Gastroesophageal sphincter (tissue), 4 donors: ENCODE measurements at regions not wholly inside any gene's neighbourhood (a gene's known extent, or its start where the extent isn't known, plus 50 kb on each side); places are given as distances from the start of the nearest gene placed in this dataset.
"Not testable (repeated sequence)": the region's sequence is repeated elsewhere in the genome, so short reads cannot be mapped to it uniquely, and the experiment has no call there.

ENCODE experiments used
- ATAC-seq: fragments of 150-250 bp; one replicate; pipeline ENCODE4 v1.9.1; 2016; ENCODE audit warnings: mild to moderate bottlenecking, moderate library complexity
- H3K27ac ChIP-seq, 4 donors: fragments of 200-600 bp; sonication (generic) in 3 of 4; 1 replicate in 3 of 4; 2 replicates in 1 of 4; pipeline ENCODE4 v1.5.1; 2016 to 2019
- H3K27me3 ChIP-seq: fragments of 200-600 bp; sonication (generic); one replicate; pipeline ENCODE4 v1.5.1; 2019
- H3K36me3 ChIP-seq, 2 donors: fragments of 200-600 bp; sonication (generic); one replicate each; pipeline ENCODE4 v1.5.1; 2019; ENCODE audit warnings: control low read depth in 1 of 2
- H3K4me1 ChIP-seq, 3 donors: fragments of 200-600 bp; sonication (generic); 1 replicate in 2 of 3; 2 replicates in 1 of 3; pipeline ENCODE4 v1.5.1; 2016 to 2019; ENCODE audit warnings: control low read depth in 2 of 3
- H3K4me3 ChIP-seq, 2 donors: fragments of 200-600 bp; sonication (generic); one replicate each; pipeline ENCODE4 v1.5.1; 2019; ENCODE audit warnings: mild to moderate bottlenecking in 1 of 2, moderate library complexity in 1 of 2
- H3K9me3 ChIP-seq, 3 donors: fragments of 200-600 bp; sonication (generic); one replicate each; pipeline ENCODE4 v1.5.1; 2017 to 2019; ENCODE audit warnings: control low read depth in 2 of 3
- CTCF ChIP-seq, 4 experiments: fragments of 200-600 bp in 2 of 4; fragments of 450-650 bp in 2 of 4; sonication (generic) in 1 of 4; IDR thresholded peaks; one replicate each; pipeline ENCODE4 v1.5.1; 2017 to 2019; ENCODE audit warnings: antibody characterized with exemption in 4 of 4, mild to moderate bottlenecking in 2 of 4, moderate library complexity in 2 of 4
- EP300 ChIP-seq: sonication (generic); formaldehyde crosslinking; IDR thresholded peaks from one replicate; pipeline ENCODE4 v1.6.1; 2017; ENCODE audit warnings: antibody characterized with exemption, mild to moderate bottlenecking
- POLR2A ChIP-seq, 2 donors: fragments of 450-650 bp; IDR thresholded peaks; one replicate each; pipeline ENCODE4 v1.6.1; 2017; ENCODE audit warnings: antibody characterized with exemption in 2 of 2, mild to moderate bottlenecking in 2 of 2, moderate library complexity in 1 of 2
- POLR2AphosphoS5 ChIP-seq: sonication (generic); formaldehyde crosslinking; IDR thresholded peaks from one replicate; pipeline ENCODE4 v1.6.1; 2017; ENCODE audit warnings: antibody characterized with exemption
- WGBS, 2 donors: methylation state at CpG; one replicate each; pipeline ENCODE4 v1.1.5; 2018; ENCODE audit warnings: low coverage in 1 of 2; 5-methylcytosine and 5-hydroxymethylcytosine counted together

- H3K4me3 ChIP-seq, result no peak overlapping the region
- no peak overlapping the region for H3K27ac ChIP-seq
- H3K4me1 ChIP-seq, result no peaks in the 10 kb centered on the region
- WGBS, 2 donors, result 76 to 77% methylated on average over 3 of the region's 3 CpGs
- ATAC-seq, result no peak
- H3K36me3 ChIP-seq, result no peaks in the 10 kb centered on the region
- H3K27me3 ChIP-seq, result no peaks in the 10 kb centered on the region
- TF ChIP-seq EP300 (no peak), CTCF (IDR thresholded peaks at IDR 0.05) (no peak), POLR2A (IDR thresholded peaks at IDR 0.05) (no peak), POLR2AphosphoS5 (no peak)
- H3K9me3 ChIP-seq, result no peaks in the 10 kb centered on the region
Measured at GRCh38 chr1:79711001-79711431, 704.5 kb upstream of the ADGRL4 start.

- H3K27ac ChIP-seq, result no peak overlapping the region
- 82 to 100% methylated on average over 1 of the region's 1 CpG for WGBS, 2 donors
- H3K4me1 ChIP-seq, result no peaks in the 10 kb centered on the region
- no peak overlapping the region for H3K4me3 ChIP-seq
- H3K36me3 ChIP-seq, result no peaks in the 10 kb centered on the region
- H3K9me3 ChIP-seq, result no peaks in the 10 kb centered on the region
- TF ChIP-seq POLR2A (IDR thresholded peaks at IDR 0.05), result no peak
- TF ChIP-seq POLR2AphosphoS5, result no peak
- no peak for TF ChIP-seq CTCF (IDR thresholded peaks at IDR 0.05)
- TF ChIP-seq EP300, result no peak
- no peaks in the 10 kb centered on the region for H3K27me3 ChIP-seq
- ATAC-seq, result no peak
Measured at GRCh38 chr1:79708646-79709265, 702.2 kb upstream of the ADGRL4 start.

GRCh38 chr1:79705218-79705617 lies 698.7 kb upstream of the ADGRL4 start:
- WGBS, 2 donors, result 80 to 100% methylated on average over 1 to 2 of the region's 2 CpGs
- TF ChIP-seq EP300 (no peak), POLR2A (IDR thresholded peaks at IDR 0.05) (no peak), POLR2AphosphoS5 (no peak), CTCF (IDR thresholded peaks at IDR 0.05) (no peak)
- Histone ChIP-seq H3K27ac (no peak overlapping the region), H3K9me3 (no peaks in the 10 kb centered on the region), H3K27me3 (no peaks in the 10 kb centered on the region), H3K4me3 (no peak overlapping the region), H3K4me1 (no peaks in the 10 kb centered on the region), H3K36me3 (no peaks in the 10 kb centered on the region)
- peak; percentile 10 for ATAC-seq

- H3K4me1 ChIP-seq, result no peaks in the 10 kb centered on the region
- H3K27me3 ChIP-seq, result no peaks in the 10 kb centered on the region
- no peak for ATAC-seq
- no peak for TF ChIP-seq POLR2AphosphoS5
- TF ChIP-seq CTCF (IDR thresholded peaks at IDR 0.05), result no peak
- TF ChIP-seq POLR2A (IDR thresholded peaks at IDR 0.05), result no peak
- no peak for TF ChIP-seq EP300
- no peak overlapping the region for H3K4me3 ChIP-seq
- no peak overlapping the region for H3K27ac ChIP-seq
- H3K9me3 ChIP-seq, result no peaks in the 10 kb centered on the region
- no peaks in the 10 kb centered on the region for H3K36me3 ChIP-seq
- WGBS, 2 donors, result 90 to 100% methylated on average over 1 of the region's 1 CpG
Measured at GRCh38 chr1:79704067-79704466, 697.5 kb upstream of the ADGRL4 start.

- H3K9me3 ChIP-seq, H3K4me3 ChIP-seq, H3K27me3 ChIP-seq, H3K4me1 ChIP-seq, ATAC-seq, H3K36me3 ChIP-seq, H3K27ac ChIP-seq: not testable (repeated sequence)
- WGBS, 2 donors, result 33 to 63% methylated on average over 3 to 4 of the region's 4 CpGs
Measured at GRCh38 chr1:79702336-79702999, 695.9 kb upstream of the ADGRL4 start.
